ENCODE measurements at regions not wholly inside any gene's neighbourhood (a gene's known extent, or its start where the extent isn't known, plus 50 kb on each side); places are given as distances from the start of the nearest gene placed in this dataset.

- Histone ChIP-seq H3K36me3 (replicated peaks; ENCODE audit: control insufficient read depth, insufficient read depth, low read length) (no peaks in the 10 kb centered on the region), H3K27me3 (ENCODE audit: control insufficient read depth, insufficient read depth, low read length) (no peaks in the 10 kb centered on the region), H3K4me3 (ENCODE audit: insufficient read depth, low read depth, low read length) (no peak overlapping the region)
- no peak for DNase-seq
Observed at GRCh38 chr5:165809914-165810313, 2304.5 kb downstream of the MAT2B start.

DNA sequence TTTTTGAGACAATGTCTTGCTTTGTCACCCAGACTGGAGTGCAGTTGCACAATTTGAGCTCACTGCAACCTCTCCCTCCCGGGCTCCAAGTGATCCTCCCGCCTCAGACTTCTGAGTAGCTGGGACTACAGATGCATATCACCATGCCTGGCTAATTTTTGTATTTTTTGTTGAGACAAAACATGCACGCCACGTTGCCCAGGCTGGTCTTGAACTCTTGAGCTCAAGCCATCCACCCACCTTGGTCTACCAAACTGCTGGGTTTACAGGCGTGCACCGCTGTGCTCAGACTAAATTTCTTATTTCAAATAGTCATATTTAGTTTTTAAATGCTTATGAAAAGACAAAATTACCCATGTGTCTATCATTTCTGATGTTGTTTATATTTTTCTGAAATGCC, 2324.1 kb downstream of the MAT2B start:
- no peak for DNase-seq
- no peak overlapping the region for H3K4me3 ChIP-seq (ENCODE audit: insufficient read depth, low read depth, low read length)

DNA sequence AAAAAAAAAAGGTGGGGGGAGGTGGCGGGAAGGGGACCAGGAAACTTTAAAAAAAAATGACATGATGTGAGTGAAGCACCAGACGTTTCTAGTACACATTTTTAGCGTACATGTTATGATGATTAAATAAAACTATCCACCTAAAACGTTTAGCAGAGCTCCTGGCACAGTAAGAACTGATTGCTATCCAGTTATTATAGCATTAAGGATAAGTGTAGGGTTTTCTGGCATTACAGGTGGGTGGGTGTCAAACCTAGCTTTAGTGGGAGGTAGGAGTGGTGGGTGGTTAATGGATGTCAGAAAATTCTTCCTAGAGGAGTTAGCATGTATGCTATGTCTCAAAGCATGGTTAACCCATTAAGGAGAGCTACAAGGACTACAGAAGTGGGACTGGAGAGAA, 2329.5 kb downstream of the MAT2B start:
- Histone ChIP-seq H3K27me3 (ENCODE audit: control insufficient read depth, insufficient read depth, low read length) (no peaks in the 10 kb centered on the region), H3K4me3 (ENCODE audit: insufficient read depth, low read depth, low read length) (no peak overlapping the region), H3K36me3 (replicated peaks; ENCODE audit: control insufficient read depth, insufficient read depth, low read length) (no peaks in the 10 kb centered on the region)
- no peak for DNase-seq

More for the DNA sequence above, 2324.1 kb downstream of the MAT2B start:
- Histone ChIP-seq H3K36me3 (replicated peaks; ENCODE audit: control insufficient read depth, insufficient read depth, low read length) (no peaks in the 10 kb centered on the region), H3K27me3 (ENCODE audit: control insufficient read depth, insufficient read depth, low read length) (no peaks in the 10 kb centered on the region)

DNA sequence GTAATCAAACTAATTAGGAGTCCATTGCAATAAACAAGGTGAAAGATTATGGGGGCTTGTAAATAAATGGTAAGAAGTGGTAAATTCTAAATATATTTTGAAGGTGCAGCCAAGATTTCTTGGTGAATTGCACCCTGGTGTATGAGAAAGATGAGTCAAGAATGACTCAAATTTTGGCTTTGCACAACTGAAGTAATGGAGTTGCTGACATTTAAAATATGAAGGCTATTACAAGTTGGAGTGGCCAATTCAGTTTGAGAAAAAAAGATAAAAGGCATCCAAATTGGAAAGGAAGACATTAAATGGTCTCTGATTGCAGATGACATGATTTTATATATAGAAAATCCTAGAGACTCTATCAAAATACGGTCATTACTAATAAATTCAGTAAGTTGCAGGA, 2330.6 kb downstream of the MAT2B start:
- no peak overlapping the region for H3K4me3 ChIP-seq (ENCODE audit: insufficient read depth, low read depth, low read length)
- no peaks in the 10 kb centered on the region for H3K36me3 ChIP-seq (replicated peaks; ENCODE audit: control insufficient read depth, insufficient read depth, low read length)
- no peak for DNase-seq
- H3K27me3 ChIP-seq (ENCODE audit: control insufficient read depth, insufficient read depth, low read length), result no peaks in the 10 kb centered on the region

GRCh38 chr5:165837286-165837685, 2331.9 kb downstream of the MAT2B start:
- no peaks in the 10 kb centered on the region for H3K36me3 ChIP-seq (replicated peaks; ENCODE audit: control insufficient read depth, insufficient read depth, low read length)
- no peak for DNase-seq
- no peaks in the 10 kb centered on the region for H3K27me3 ChIP-seq (ENCODE audit: control insufficient read depth, insufficient read depth, low read length)
- no peak overlapping the region for H3K4me3 ChIP-seq (ENCODE audit: insufficient read depth, low read depth, low read length)

DNA sequence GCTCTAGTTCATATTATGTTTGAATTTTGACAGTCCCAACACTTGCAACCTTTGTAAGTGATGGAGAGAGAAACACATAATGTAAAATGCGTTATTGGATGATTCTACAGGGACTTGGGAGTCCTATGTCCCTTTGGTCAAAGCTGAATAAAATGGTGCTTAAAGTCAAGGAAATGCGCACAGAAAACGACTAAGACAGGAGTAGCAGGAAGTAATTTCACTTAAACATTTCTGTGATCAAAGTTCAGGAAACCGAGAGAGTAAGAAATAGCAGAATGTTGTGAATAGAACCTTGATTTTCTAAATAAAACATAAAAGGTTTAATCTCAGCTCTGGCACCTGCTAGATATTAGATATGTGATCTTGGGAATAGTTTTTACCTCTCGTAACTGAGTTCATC, 2339.2 kb downstream of the MAT2B start:
- Histone ChIP-seq H3K4me3 (ENCODE audit: insufficient read depth, low read depth, low read length) (no peak overlapping the region), H3K36me3 (replicated peaks; ENCODE audit: control insufficient read depth, insufficient read depth, low read length) (no peaks in the 10 kb centered on the region), H3K27me3 (ENCODE audit: control insufficient read depth, insufficient read depth, low read length) (no peaks in the 10 kb centered on the region)
- no peak for DNase-seq

GRCh38 chr5:165858118-165858517, 2352.7 kb downstream of the MAT2B start:
- Histone ChIP-seq H3K27me3 (ENCODE audit: control insufficient read depth, insufficient read depth, low read length) (no peaks in the 10 kb centered on the region), H3K36me3 (replicated peaks; ENCODE audit: control insufficient read depth, insufficient read depth, low read length) (no peaks in the 10 kb centered on the region), H3K4me3 (ENCODE audit: insufficient read depth, low read depth, low read length) (no peak overlapping the region)
- DNase-seq, result no peak

DNA sequence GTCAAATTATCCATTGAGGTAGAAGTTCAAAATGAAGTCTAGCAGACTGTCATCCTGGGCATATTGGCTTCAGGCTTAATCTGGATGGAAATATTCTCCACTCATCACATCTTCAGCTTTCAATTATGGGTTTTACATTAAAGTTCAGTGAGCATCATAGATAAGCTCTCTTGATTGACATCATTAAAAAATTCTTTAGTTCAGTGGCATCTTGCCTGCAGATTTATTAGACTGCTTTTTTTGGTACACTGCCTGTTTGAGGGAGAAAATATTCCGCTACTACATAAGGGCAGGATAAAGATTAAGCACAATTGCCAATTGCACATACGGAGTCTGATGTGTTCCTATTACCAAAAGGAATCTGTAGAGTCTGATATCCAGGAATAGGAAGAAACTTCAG, 2353.8 kb downstream of the MAT2B start:
- no peak for DNase-seq
- Histone ChIP-seq H3K27me3 (ENCODE audit: control insufficient read depth, insufficient read depth, low read length) (no peaks in the 10 kb centered on the region), H3K4me3 (ENCODE audit: insufficient read depth, low read depth, low read length) (no peak overlapping the region), H3K36me3 (replicated peaks; ENCODE audit: control insufficient read depth, insufficient read depth, low read length) (no peaks in the 10 kb centered on the region)

- Histone ChIP-seq H3K27me3 (ENCODE audit: control insufficient read depth, insufficient read depth, low read length) (no peaks in the 10 kb centered on the region), H3K36me3 (replicated peaks; ENCODE audit: control insufficient read depth, insufficient read depth, low read length) (no peaks in the 10 kb centered on the region), H3K4me3 (ENCODE audit: insufficient read depth, low read depth, low read length) (no peak overlapping the region)
- no peak for DNase-seq
Observed at GRCh38 chr5:165863239-165863638, 2357.8 kb downstream of the MAT2B start.

- Histone ChIP-seq H3K36me3 (replicated peaks; ENCODE audit: control insufficient read depth, insufficient read depth, low read length) (no peaks in the 10 kb centered on the region), H3K4me3 (ENCODE audit: insufficient read depth, low read depth, low read length) (no peak overlapping the region), H3K27me3 (ENCODE audit: control insufficient read depth, insufficient read depth, low read length) (no peaks in the 10 kb centered on the region)
- no peak for DNase-seq
Observed at GRCh38 chr5:165871291-165871690, 2365.9 kb downstream of the MAT2B start.

GRCh38 chr5:165874851-165875250, 2369.4 kb downstream of the MAT2B start:
- H3K27me3 ChIP-seq (ENCODE audit: control insufficient read depth, insufficient read depth, low read length), result no peaks in the 10 kb centered on the region
- H3K4me3 ChIP-seq (ENCODE audit: insufficient read depth, low read depth, low read length), result no peak overlapping the region
- no peaks in the 10 kb centered on the region for H3K36me3 ChIP-seq (replicated peaks; ENCODE audit: control insufficient read depth, insufficient read depth, low read length)
- DNase-seq, result no peak

- Histone ChIP-seq H3K27me3 (ENCODE audit: control insufficient read depth, insufficient read depth, low read length) (no peaks in the 10 kb centered on the region), H3K36me3 (replicated peaks; ENCODE audit: control insufficient read depth, insufficient read depth, low read length) (no peaks in the 10 kb centered on the region), H3K4me3 (ENCODE audit: insufficient read depth, low read depth, low read length) (no peak overlapping the region)
- DNase-seq, result no peak
Observed at GRCh38 chr5:165876538-165876937, 2371.1 kb downstream of the MAT2B start.

DNA sequence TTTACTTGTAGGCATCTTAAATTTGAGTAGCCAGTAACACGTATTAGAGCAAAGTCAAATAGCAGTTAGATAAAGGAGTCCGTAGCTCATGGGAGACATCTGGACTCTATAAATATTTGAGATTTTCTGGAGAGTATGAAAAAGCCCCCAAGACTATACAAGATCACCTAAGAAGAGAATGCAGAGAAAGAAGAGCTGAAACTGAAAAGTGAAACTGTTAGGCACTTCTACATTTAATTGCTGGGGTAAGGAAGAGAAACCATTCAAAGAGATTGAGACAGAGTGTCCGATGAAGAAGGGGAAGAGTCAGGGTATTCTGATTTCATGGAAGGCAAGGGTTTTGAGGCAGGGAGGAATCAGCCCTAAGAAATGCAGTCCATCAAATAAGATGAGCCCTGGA, 2372.1 kb downstream of the MAT2B start:
- no peaks in the 10 kb centered on the region for H3K36me3 ChIP-seq (replicated peaks; ENCODE audit: control insufficient read depth, insufficient read depth, low read length)
- DNase-seq, result no peak

GRCh38 chr5:165881259-165881658, 2375.8 kb downstream of the MAT2B start:
- Histone ChIP-seq H3K27me3 (ENCODE audit: control insufficient read depth, insufficient read depth, low read length) (no peaks in the 10 kb centered on the region), H3K4me3 (ENCODE audit: insufficient read depth, low read depth, low read length) (no peak overlapping the region), H3K36me3 (replicated peaks; ENCODE audit: control insufficient read depth, insufficient read depth, low read length) (no peaks in the 10 kb centered on the region)
- DNase-seq, result peak; percentile 3

More for the DNA sequence above, 2372.1 kb downstream of the MAT2B start:
- Histone ChIP-seq H3K4me3 (ENCODE audit: insufficient read depth, low read depth, low read length) (no peak overlapping the region), H3K27me3 (ENCODE audit: control insufficient read depth, insufficient read depth, low read length) (no peaks in the 10 kb centered on the region)

DNA sequence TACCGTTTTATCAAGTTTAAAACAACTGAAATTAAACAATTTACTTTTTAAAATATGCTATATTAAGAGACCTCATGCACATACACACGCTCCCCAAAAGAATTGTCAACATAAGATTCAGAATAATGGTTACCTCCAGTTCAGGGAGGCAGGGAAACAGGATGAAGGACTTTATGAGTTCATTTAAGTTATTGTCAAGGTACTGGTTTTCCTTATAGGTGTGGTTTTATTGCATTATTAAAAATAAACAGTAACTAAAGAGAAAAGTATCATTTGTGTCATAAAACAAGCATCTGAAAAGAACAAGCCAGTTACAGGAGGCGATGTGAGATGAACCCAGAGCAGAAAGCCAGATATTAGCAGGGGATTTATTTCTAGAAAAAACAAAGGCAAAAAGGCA, 2376.7 kb downstream of the MAT2B start:
- no peak for DNase-seq
- H3K4me3 ChIP-seq (ENCODE audit: insufficient read depth, low read depth, low read length), result no peak overlapping the region
- H3K36me3 ChIP-seq (replicated peaks; ENCODE audit: control insufficient read depth, insufficient read depth, low read length), result no peaks in the 10 kb centered on the region
- no peaks in the 10 kb centered on the region for H3K27me3 ChIP-seq (ENCODE audit: control insufficient read depth, insufficient read depth, low read length)

GRCh38 chr5:165885623-165886350, 2380.4 kb downstream of the MAT2B start:
- Histone ChIP-seq H3K27me3 (ENCODE audit: control insufficient read depth, insufficient read depth, low read length) (no peaks in the 10 kb centered on the region), H3K4me3 (ENCODE audit: insufficient read depth, low read depth, low read length) (no peak overlapping the region), H3K36me3 (replicated peaks; ENCODE audit: control insufficient read depth, insufficient read depth, low read length) (no peaks in the 10 kb centered on the region)
- DNase-seq, result no peak
